Astrocyte (in vitro differentiated cells and primary cell): ENCODE measurements at regions not wholly inside any gene's neighbourhood (a gene's known extent, or its start where the extent isn't known, plus 50 kb on each side); places are given as distances from the start of the nearest gene placed in this dataset.

Experiments used
- DNase-seq: peaks from one replicate; pipeline ENCODE4 v3.0.0-alpha.2; 2010; ENCODE audit warnings: low read depth
- FAIRE-seq: peaks from 2 replicates; lab custom pipeline; 2011; peaks lifted over from hg19 to GRCh38; lab: Jason Lieb, UNC
- H2AFZ ChIP-seq: 2 replicates; pipeline ENCODE4 v1.6.0; 2012; ENCODE audit warnings: low read depth, low read length, inconsistent platforms
- H3K27ac ChIP-seq: 2 replicates; pipeline ENCODE4 v1.5.1; 2011; ENCODE audit warnings: low read depth, low read length, inconsistent platforms
- H3K27me3 ChIP-seq: 2 replicates; pipeline ENCODE4 v1.6.0; 2011; ENCODE audit warnings: low read length, inconsistent platforms; ENCODE audit not compliant: insufficient read depth
- H3K36me3 ChIP-seq: 2 replicates; pipeline ENCODE4 v1.5.1; 2011; ENCODE audit warnings: low read length, inconsistent platforms; ENCODE audit not compliant: insufficient read depth
- H3K4me1 ChIP-seq: 2 replicates; pipeline ENCODE4 v1.5.1; 2011; ENCODE audit warnings: low read length, inconsistent platforms; ENCODE audit not compliant: insufficient read depth
- H3K4me2 ChIP-seq: 2 replicates; pipeline ENCODE4 v1.6.0; 2012; ENCODE audit warnings: low read length, inconsistent platforms
- H3K4me3 ChIP-seq: 2 replicates; pipeline ENCODE4 v1.5.1; 2011; ENCODE audit warnings: low read depth, mild to moderate bottlenecking, low read length, inconsistent platforms; ENCODE audit not compliant: insufficient read depth
- H3K79me2 ChIP-seq: 2 replicates; pipeline ENCODE4 v1.6.0; 2012; ENCODE audit warnings: mild to moderate bottlenecking, low read length, inconsistent platforms; ENCODE audit not compliant: insufficient read depth
- H3K9ac ChIP-seq: 2 replicates; pipeline ENCODE4 v1.6.0; 2012; ENCODE audit warnings: mild to moderate bottlenecking, low read length, inconsistent platforms
- H3K9me3 ChIP-seq: 2 replicates; pipeline ENCODE4 v1.5.1; 2012; ENCODE audit warnings: low read depth, mild to moderate bottlenecking, low read length, inconsistent platforms; ENCODE audit not compliant: insufficient read depth
- H4K20me1 ChIP-seq: 2 replicates; pipeline ENCODE4 v1.6.0; 2012; ENCODE audit warnings: low read length, inconsistent platforms; ENCODE audit not compliant: insufficient read depth
- H3K27ac Mint-ChIP-seq: one replicate; pipeline ENCODE4 v1.8.0; 2021; ENCODE audit warnings: mild to moderate bottlenecking, mixed read lengths; ENCODE audit not compliant: unreplicated experiment
- H3K27me3 Mint-ChIP-seq: one replicate; pipeline ENCODE4 v1.8.0; 2021; ENCODE audit warnings: low read depth, mixed read lengths; ENCODE audit not compliant: unreplicated experiment
- H3K36me3 Mint-ChIP-seq: one replicate; pipeline ENCODE4 v1.8.0; 2021; ENCODE audit warnings: low read depth, mixed read lengths; ENCODE audit not compliant: unreplicated experiment
- H3K4me1 Mint-ChIP-seq: one replicate; pipeline ENCODE4 v1.8.0; 2021; ENCODE audit warnings: low read depth, mixed read lengths; ENCODE audit not compliant: unreplicated experiment
- H3K4me3 Mint-ChIP-seq: one replicate; pipeline ENCODE4 v1.8.0; 2021; ENCODE audit warnings: mild to moderate bottlenecking, moderate library complexity, mixed read lengths; ENCODE audit not compliant: unreplicated experiment
- H3K9me3 Mint-ChIP-seq: one replicate; pipeline ENCODE4 v1.8.0; 2021; ENCODE audit warnings: mild to moderate bottlenecking, mixed read lengths; ENCODE audit not compliant: unreplicated experiment
- EZH2 ChIP-seq: IDR thresholded peaks from 2 replicates; pipeline ENCODE4 v1.6.1; 2012; ENCODE audit warnings: mild to moderate bottlenecking, low read length, inconsistent platforms; ENCODE audit not compliant: insufficient read depth
- TF ChIP-seq, protein P1 (sequence below): IDR thresholded peaks from 2 replicates; pipeline ENCODE4 v1.5.1; 2011; ENCODE audit warnings: low read depth, mild to moderate bottlenecking, inconsistent platforms, low read length, moderate library complexity; ENCODE audit not compliant: insufficient read depth

DNA sequence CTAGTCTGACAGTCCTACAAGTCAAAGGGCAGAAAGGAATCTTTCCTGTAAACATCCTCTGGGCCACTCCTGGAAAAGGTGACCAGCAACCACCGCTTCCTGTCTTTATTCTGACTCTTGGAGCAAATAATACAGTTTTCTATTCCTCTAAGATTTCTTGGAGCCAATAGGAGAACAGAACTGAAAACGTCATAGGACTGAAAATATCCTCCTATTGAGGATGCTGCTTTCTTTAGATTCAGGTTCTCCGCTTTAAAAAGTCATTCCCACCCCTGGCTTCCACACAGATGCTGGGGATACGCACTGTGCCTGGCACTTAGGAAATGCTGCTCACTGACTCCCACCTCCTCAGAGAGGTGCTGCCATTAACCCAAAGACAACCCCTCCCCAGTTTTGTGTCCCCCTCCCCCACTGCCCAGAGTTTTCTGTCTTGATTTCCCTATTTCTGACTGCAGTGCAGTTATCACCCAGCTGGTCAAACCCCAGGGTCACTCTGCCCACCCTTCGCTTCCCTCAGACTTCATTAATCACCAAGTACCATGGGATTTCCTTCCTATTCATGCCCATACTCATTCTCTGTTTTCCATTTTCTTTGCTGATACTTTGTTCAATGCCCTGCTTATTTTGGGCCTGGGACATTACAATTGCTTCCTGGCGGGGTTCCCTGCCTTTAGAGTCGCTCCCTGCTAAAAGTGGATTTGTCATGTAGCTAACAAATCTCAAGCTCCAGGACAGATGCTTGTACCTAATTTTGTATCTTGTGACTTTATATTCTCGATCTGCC, 82.1 kb upstream of the ARHGAP29 start:
- Mint-ChIP-seq H3K9me3 (no peaks in the 10 kb centered on the region), H3K27me3 (no peaks in the 10 kb centered on the region), H3K27ac (no peak overlapping the region), H3K4me1 (peaks cover 49% of the 10 kb centered on the region), H3K36me3 (no peaks in the 10 kb centered on the region), H3K4me3 (no peak overlapping the region)
- H3K27me3 ChIP-seq: no peaks in the 10 kb centered on the region
- peaks cover 37% of the 10 kb centered on the region for H3K4me1 ChIP-seq
- H3K4me3 ChIP-seq: no peak overlapping the region
- H3K4me2 ChIP-seq: no peak overlapping the region
- TF ChIP-seq EZH2: no peak
- TF ChIP-seq, protein P1, sequence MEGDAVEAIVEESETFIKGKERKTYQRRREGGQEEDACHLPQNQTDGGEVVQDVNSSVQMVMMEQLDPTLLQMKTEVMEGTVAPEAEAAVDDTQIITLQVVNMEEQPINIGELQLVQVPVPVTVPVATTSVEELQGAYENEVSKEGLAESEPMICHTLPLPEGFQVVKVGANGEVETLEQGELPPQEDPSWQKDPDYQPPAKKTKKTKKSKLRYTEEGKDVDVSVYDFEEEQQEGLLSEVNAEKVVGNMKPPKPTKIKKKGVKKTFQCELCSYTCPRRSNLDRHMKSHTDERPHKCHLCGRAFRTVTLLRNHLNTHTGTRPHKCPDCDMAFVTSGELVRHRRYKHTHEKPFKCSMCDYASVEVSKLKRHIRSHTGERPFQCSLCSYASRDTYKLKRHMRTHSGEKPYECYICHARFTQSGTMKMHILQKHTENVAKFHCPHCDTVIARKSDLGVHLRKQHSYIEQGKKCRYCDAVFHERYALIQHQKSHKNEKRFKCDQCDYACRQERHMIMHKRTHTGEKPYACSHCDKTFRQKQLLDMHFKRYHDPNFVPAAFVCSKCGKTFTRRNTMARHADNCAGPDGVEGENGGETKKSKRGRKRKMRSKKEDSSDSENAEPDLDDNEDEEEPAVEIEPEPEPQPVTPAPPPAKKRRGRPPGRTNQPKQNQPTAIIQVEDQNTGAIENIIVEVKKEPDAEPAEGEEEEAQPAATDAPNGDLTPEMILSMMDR: no peak
- no peaks in the 10 kb centered on the region for H4K20me1 ChIP-seq
- H3K36me3 ChIP-seq: no peaks in the 10 kb centered on the region
- no peak overlapping the region for H2AFZ ChIP-seq
- FAIRE-seq (no peak), DNase-seq (no peak)
- H3K27ac ChIP-seq: no peak overlapping the region
- no peaks in the 10 kb centered on the region for H3K79me2 ChIP-seq
- H3K9me3 ChIP-seq: no peaks in the 10 kb centered on the region
- no peak overlapping the region for H3K9ac ChIP-seq

DNA sequence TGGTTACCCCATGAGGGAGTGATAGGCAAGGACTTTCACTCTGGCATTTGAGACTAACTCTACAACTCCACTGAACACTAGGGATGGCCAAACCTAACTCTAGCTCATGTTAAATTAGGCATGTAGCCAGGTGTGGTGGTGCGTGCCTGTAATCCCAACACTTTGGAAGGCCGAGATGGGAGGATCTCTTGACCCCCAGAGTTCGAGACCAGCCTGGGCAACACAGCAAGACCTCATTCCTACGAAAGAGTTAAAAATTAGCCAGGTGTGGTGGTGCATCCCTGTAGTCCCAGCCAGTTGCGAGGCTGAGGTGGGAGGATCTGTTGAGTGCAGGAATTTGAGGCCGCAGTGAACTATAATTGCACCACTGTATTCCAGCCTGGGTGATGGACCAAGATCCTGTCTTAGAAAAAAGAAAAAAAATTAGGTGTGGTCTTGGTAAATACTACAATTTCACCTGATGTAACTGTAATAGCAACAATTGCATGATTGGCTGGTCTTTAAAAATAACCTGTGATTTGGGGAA, 81.2 kb upstream of the ARHGAP29 start:
- Histone ChIP-seq H4K20me1 (no peaks in the 10 kb centered on the region), H3K4me2 (no peak overlapping the region), H3K27ac (no peak overlapping the region), H3K79me2 (no peaks in the 10 kb centered on the region), H2AFZ (no peak overlapping the region), H3K36me3 (no peaks in the 10 kb centered on the region), H3K9me3 (no peaks in the 10 kb centered on the region), H3K9ac (no peak overlapping the region), H3K27me3 (no peaks in the 10 kb centered on the region), H3K4me1 (peaks cover 28% of the 10 kb centered on the region), H3K4me3 (no peak overlapping the region)
- no peak overlapping the region for H3K27ac Mint-ChIP-seq
- no peak for DNase-seq
- H3K4me1 Mint-ChIP-seq: peaks cover 40% of the 10 kb centered on the region
- no peaks in the 10 kb centered on the region for H3K36me3 Mint-ChIP-seq
- no peak for FAIRE-seq
- no peak for TF ChIP-seq EZH2
- TF ChIP-seq, protein P1: no peak
- H3K9me3 Mint-ChIP-seq: no peaks in the 10 kb centered on the region
- H3K27me3 Mint-ChIP-seq: no peaks in the 10 kb centered on the region
- no peak overlapping the region for H3K4me3 Mint-ChIP-seq

DNA sequence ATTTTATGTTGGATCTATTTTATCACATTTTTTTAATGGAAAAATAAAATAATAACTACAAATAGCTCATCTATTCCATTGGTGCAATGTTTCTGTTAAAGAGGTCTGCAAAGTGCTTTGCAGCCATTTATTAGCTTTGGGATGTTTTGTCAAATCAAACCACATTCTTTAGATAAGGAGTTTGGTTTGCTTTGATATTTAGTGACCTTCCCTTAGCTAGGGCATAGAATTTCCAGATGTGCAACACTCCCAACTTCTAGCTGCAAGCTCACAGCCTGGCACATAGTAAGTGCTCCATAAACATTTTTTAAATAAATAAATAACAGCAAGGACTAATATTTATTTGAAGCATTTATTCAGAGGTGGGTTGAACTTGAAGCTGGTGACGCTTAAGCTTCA, 80.4 kb upstream of the ARHGAP29 start:
- no peak overlapping the region for H3K27ac Mint-ChIP-seq

More for the DNA sequence above, 80.4 kb upstream of the ARHGAP29 start:
- no peaks in the 10 kb centered on the region for H3K9me3 Mint-ChIP-seq
- H3K27me3 ChIP-seq: no peaks in the 10 kb centered on the region
- no peak overlapping the region for H3K4me3 ChIP-seq
- no peak overlapping the region for H3K4me2 ChIP-seq
- H4K20me1 ChIP-seq: no peaks in the 10 kb centered on the region
- no peak overlapping the region for H3K4me3 Mint-ChIP-seq
- no peaks in the 10 kb centered on the region for H3K27me3 Mint-ChIP-seq
- no peaks in the 10 kb centered on the region for H3K9me3 ChIP-seq
- peaks cover 32% of the 10 kb centered on the region for H3K4me1 Mint-ChIP-seq
- no peak for TF ChIP-seq EZH2
- TF ChIP-seq, protein P1: no peak
- no peaks in the 10 kb centered on the region for H3K36me3 ChIP-seq
- DNase-seq (no peak), FAIRE-seq (no peak)
- H3K4me1 ChIP-seq: peaks cover 20% of the 10 kb centered on the region
- no peak overlapping the region for H2AFZ ChIP-seq
- no peaks in the 10 kb centered on the region for H3K36me3 Mint-ChIP-seq
- H3K79me2 ChIP-seq: no peaks in the 10 kb centered on the region
- no peak overlapping the region for H3K9ac ChIP-seq
- no peak overlapping the region for H3K27ac ChIP-seq
